ENCODE measurements at regions not wholly inside any gene's neighbourhood (a gene's known extent, or its start where the extent isn't known, plus 50 kb on each side); places are given as distances from the start of the nearest gene placed in this dataset.

- TF ChIP-seq ZMAT3 (CRISPR knock-in tag; conservative IDR thresholded peaks at IDR 0.05) (no peak; the same call in 1 of the 2 replicates), PRPF4 (IDR thresholded peaks at IDR 0.05; ENCODE audit: low read depth, low read length, poor library complexity, severe bottlenecking) (no peak), MAZ (IDR thresholded peaks at IDR 0.05; ENCODE audit: borderline replicate concordance, low read depth, low read length) (no peak), MAZ (CRISPR knock-in tag; IDR thresholded peaks at IDR 0.05; ENCODE audit: low read depth) (no peak), MIER2 (CRISPR knock-in tag; IDR thresholded peaks at IDR 0.05) (no peak), ZNF678 (CRISPR knock-in tag; IDR thresholded peaks at IDR 0.05) (no peak), ZNF142 (CRISPR knock-in tag; IDR thresholded peaks at IDR 0.05) (no peak), ZNF3 (CRISPR knock-in tag; IDR thresholded peaks at IDR 0.05) (no peak), SNAPC4 (CRISPR knock-in tag; IDR thresholded peaks at IDR 0.05) (no peak), NPAS2 (CRISPR knock-in tag; IDR thresholded peaks at IDR 0.05; ENCODE audit: borderline replicate concordance) (no peak), NR2F2 (IDR thresholded peaks at IDR 0.05; ENCODE audit: borderline replicate concordance, low read depth) (peak; percentile 85), NR2F1 (CRISPR knock-in tag; IDR thresholded peaks at IDR 0.05) (peak; percentile 74 to 81; a peak in 3 of 4 replicates), KLF16 (CRISPR knock-in tag; IDR thresholded peaks at IDR 0.05) (0 out of 4 replicates have a peak, but pooled peaks of 1 of the 2 experiments have one; percentile 23)
Measured at GRCh38 chr2:21422724-21423522, 299.2 kb downstream of the TDRD15 start (continued).

Data from HepG2 (cell line).